ENCODE measurements at regions not wholly inside any gene's neighbourhood (a gene's known extent, or its start where the extent isn't known, plus 50 kb on each side); places are given as distances from the start of the nearest gene placed in this dataset.

- no peak for FAIRE-seq
- H4K91ac ChIP-seq (replicated peaks; ENCODE audit: insufficient read length, low read length), result no peak overlapping the region
- no peak overlapping the region for H3K14ac ChIP-seq (ENCODE audit: insufficient read length)
Observed at GRCh38 chr12:84035766-84036165, 876.8 kb downstream of the SLC6A15 start.

More at GRCh38 chr12:84035766-84036165, 876.8 kb downstream of the SLC6A15 start:
- Histone ChIP-seq H2BK12ac (ENCODE audit: low read depth, low read length) (no peak overlapping the region), H3K18ac (ENCODE audit: extremely low read depth, low read length) (no peak overlapping the region), H3K23ac (ENCODE audit: insufficient read length) (no peak overlapping the region), H3K9ac (replicated peaks in 1 of 4; ENCODE audit: extremely low read depth in 1 of 4, low read depth in 3 of 4, low read length in 3 of 4) (no peak overlapping the region), H2AFZ (ENCODE audit: low read length) (no peak overlapping the region), H2BK120ac (replicated peaks; ENCODE audit: low read depth, low read length) (no peak overlapping the region), H3K4me1 (replicated peaks in 1 of 4; ENCODE audit: control insufficient read depth in 3 of 4, insufficient read depth in 4 of 4, low read length in 3 of 4) (no peaks in the 10 kb centered on the region), H3K27me3 (replicated peaks in 1 of 4; ENCODE audit: control insufficient read depth in 3 of 4, extremely low read depth in 1 of 4, insufficient read depth in 3 of 4, low read length in 3 of 4) (no peaks in the 10 kb centered on the region), H2BK20ac (ENCODE audit: low read length) (no peak overlapping the region), H2AK5ac (ENCODE audit: low read depth, low read length) (no peak overlapping the region), H3K9me3 (ENCODE audit: insufficient read depth in 2 of 2, low read depth in 1 of 2, low read length in 1 of 2) (no peaks in the 10 kb centered on the region), H3K4me2 (ENCODE audit: insufficient read depth in 1 of 2, low read depth in 2 of 2, low read length in 2 of 2) (no peak overlapping the region), H4K20me1 (replicated peaks in 1 of 2; ENCODE audit: control insufficient read depth in 1 of 2, insufficient read depth in 2 of 2, low read length in 2 of 2) (no peaks in the 10 kb centered on the region), H3K4me3 (ENCODE audit: extremely low read depth in 1 of 4, insufficient read depth in 2 of 4, low read depth in 3 of 4, low read length in 4 of 4) (no peak overlapping the region), H3K23me2 (ENCODE audit: low read depth, low read length) (no peaks in the 10 kb centered on the region), H2BK15ac (ENCODE audit: low read length) (no peak overlapping the region), H3K79me2 (ENCODE audit: control insufficient read depth in 1 of 2, insufficient read depth in 2 of 2, low read length in 2 of 2) (no peaks in the 10 kb centered on the region), H4K5ac (ENCODE audit: insufficient read length, low read depth, low read length) (no peak overlapping the region), H3K36me3 (ENCODE audit: control insufficient read depth in 2 of 4, insufficient read depth in 4 of 4, low read length in 3 of 4) (no peaks in the 10 kb centered on the region), H4K8ac (ENCODE audit: extremely low read depth, insufficient read depth, low read length) (no peak overlapping the region), H3K79me1 (ENCODE audit: low read depth, low read length) (no peaks in the 10 kb centered on the region), H3K4ac (replicated peaks; ENCODE audit: insufficient read length, low read depth, low read length) (no peak overlapping the region), H2BK5ac (ENCODE audit: low read depth, low read length) (no peak overlapping the region), H3K27ac (ENCODE audit: low read depth, low read length) (no peak overlapping the region), H3K56ac (replicated peaks; ENCODE audit: insufficient read length, low read depth, low read length) (no peak overlapping the region)
- 96% methylated on average over 3 of the region's 3 CpGs; no CpG with 5 or more reads in 1 of the 2 experiments for WGBS, 2 experiments (ENCODE audit: extremely low coverage in 1 of 2, insufficient coverage in 1 of 2, insufficient read length in 1 of 2, insufficient replicate concordance in 2 of 2, low coverage in 1 of 2, low lambda C conversion rate in 2 of 2, missing lambda C conversion rate in 1 of 2)
- POLR2A ChIA-PET (ENCODE audit: partially characterized antibody), result no interaction called here
- TF ChIP-seq KDM4A (IDR thresholded peaks at IDR 0.05; ENCODE audit: low read depth, low read length, severe bottlenecking) (no peak), CTBP2 (IDR thresholded peaks at IDR 0.05; ENCODE audit: borderline replicate concordance, insufficient read depth, insufficient read length, low read length) (no peak), CBX5 (IDR thresholded peaks at IDR 0.05; ENCODE audit: low read depth, low read length) (no peak)
- DNase-seq (ENCODE audit: low read depth in 1 of 2, low spot score in 2 of 2), result no peak
- CTCF ChIA-PET (ENCODE audit: partially characterized antibody), result interaction anchor here (1.4 kb wide), 1 partner anchor 209 kb away, joined by 4 read pairs; no protein-coding TSS in a partner anchor

Measured in H1 (cell line).